Muscle layer of duodenum (tissue), 2 donors: ENCODE measurements at regions not wholly inside any gene's neighbourhood (a gene's known extent, or its start where the extent isn't known, plus 50 kb on each side); places are given as distances from the start of the nearest gene placed in this dataset.

Experiments
- H3K27ac ChIP-seq: one replicate; pipeline ENCODE4 v1.7.0; 2013; ENCODE audit warnings: mild to moderate bottlenecking, low read length
- H3K27me3 ChIP-seq: one replicate; pipeline ENCODE4 v1.7.0; 2013; ENCODE audit warnings: low read depth, mild to moderate bottlenecking, control low read depth, low read length
- H3K36me3 ChIP-seq, 2 donors: one replicate each; pipeline ENCODE4 v1.7.0; 2013; ENCODE audit warnings: low read length in 2 of 2, control low read depth in 1 of 2, mild to moderate bottlenecking in 1 of 2; ENCODE audit not compliant: insufficient read depth in 2 of 2, control insufficient read depth in 1 of 2
- H3K4me1 ChIP-seq, 2 donors: one replicate each; pipeline ENCODE4 v1.7.0; 2013; ENCODE audit warnings: low read length in 2 of 2, mild to moderate bottlenecking in 2 of 2, control low read depth in 1 of 2, moderate library complexity in 1 of 2; ENCODE audit not compliant: insufficient read depth in 2 of 2, control insufficient read depth in 1 of 2
- H3K4me3 ChIP-seq, 2 donors: one replicate each; pipeline ENCODE4 v1.7.0; 2013; ENCODE audit warnings: low read length in 2 of 2, low read depth in 1 of 2, mild to moderate bottlenecking in 1 of 2
- H3K9me3 ChIP-seq, 2 donors: one replicate each; pipeline ENCODE4 v1.7.0; 2013; ENCODE audit warnings: low read length in 2 of 2, control low read depth in 1 of 2, mild to moderate bottlenecking in 1 of 2; ENCODE audit not compliant: control insufficient read depth in 1 of 2
- donor health status: healthy.

DNA sequence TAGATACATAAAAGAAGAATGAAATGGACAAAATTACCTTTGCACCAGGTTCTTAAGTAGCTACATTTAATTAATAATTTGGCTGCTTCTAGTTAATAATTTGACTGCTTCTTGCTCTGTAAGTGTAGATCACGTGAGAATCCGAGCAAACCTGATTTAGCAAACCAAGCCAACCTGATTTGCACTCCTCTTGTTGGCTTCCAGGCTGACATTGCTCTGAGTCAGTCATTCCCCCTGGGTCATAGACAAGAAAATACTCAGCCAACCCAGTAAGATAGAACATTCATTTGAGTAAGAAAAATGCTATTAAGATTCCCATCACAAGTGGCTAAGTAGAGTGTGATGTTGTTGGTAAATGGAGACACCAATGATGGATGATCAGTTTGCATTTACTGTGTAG lies 304.1 kb downstream of the C11orf87 start:
- H3K27me3 ChIP-seq = no peaks in the 10 kb centered on the region
- H3K9me3 ChIP-seq = no peaks in the 10 kb centered on the region
- no peak overlapping the region for H3K27ac ChIP-seq
- no peaks in the 10 kb centered on the region for H3K36me3 ChIP-seq
- H3K4me1 ChIP-seq = no peaks in the 10 kb centered on the region
- no peak overlapping the region for H3K4me3 ChIP-seq

DNA sequence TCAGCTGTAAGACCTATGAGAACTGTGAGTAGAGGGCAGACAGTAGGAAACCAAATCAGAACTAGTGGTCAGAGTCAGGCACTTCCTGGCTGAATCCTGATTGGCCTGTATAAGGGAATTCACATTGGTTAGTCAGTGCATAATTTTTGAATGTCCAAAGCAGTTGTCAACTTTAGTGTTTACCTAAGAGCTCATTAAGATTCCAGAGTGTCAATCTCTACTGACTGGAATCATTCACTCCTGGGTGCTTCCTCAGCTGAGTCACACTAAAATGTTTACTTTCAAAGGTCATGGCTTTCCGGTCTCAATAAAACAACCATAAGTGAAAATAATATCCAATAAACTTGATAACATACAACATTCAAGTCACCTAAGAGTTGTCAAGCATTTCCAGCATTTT lies 306.1 kb downstream of the C11orf87 start:
- no peaks in the 10 kb centered on the region for H3K36me3 ChIP-seq
- H3K9me3 ChIP-seq = no peaks in the 10 kb centered on the region
- H3K27ac ChIP-seq = no peak overlapping the region
- H3K4me3 ChIP-seq = no peak overlapping the region
- no peaks in the 10 kb centered on the region for H3K4me1 ChIP-seq
- H3K27me3 ChIP-seq = no peaks in the 10 kb centered on the region

DNA sequence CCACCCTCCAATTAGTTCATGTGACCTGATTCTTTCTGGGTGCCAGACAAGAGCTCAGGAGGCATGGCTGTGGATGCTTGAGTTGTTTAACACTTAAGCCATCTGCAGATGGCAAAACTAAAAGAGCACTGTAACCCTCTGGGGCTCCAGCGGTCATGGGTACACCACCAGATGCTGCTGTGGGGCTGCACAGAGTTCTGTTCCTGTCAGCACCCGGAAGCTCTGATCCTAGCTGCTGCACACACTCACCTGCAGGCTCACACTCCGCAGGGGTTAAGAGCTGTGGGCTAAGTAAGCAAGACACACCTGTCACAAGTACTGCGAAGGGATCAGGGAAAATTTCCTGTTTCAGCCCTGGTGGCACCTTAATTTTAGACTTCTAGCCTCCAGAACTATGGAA lies 307.8 kb downstream of the C11orf87 start:
- no peak overlapping the region for H3K27ac ChIP-seq
- H3K36me3 ChIP-seq = no peaks in the 10 kb centered on the region
- no peak overlapping the region for H3K4me3 ChIP-seq
- no peaks in the 10 kb centered on the region for H3K9me3 ChIP-seq
- H3K4me1 ChIP-seq = peaks cover 6% of the 10 kb centered on the region in 2 donors
- H3K27me3 ChIP-seq = no peaks in the 10 kb centered on the region

DNA sequence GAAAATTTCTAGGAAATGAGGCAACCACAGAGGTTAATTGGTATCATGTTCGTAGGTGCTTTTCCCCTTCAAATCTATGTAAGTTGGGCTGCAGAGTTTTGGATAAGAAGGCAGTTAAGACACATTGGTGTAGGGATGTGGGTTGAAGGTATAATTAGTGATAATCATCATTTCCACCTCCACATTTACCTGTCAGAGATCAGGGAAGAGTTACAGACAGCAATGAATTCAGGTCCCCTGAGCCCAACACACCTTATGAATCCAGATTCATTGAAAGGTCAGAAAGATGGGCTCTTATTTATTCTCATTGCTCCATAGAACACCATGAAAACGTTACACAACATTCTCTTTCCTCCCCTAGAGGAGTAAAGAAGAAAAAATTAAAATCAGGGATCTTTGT lies 308.7 kb downstream of the C11orf87 start:
- H3K4me1 ChIP-seq = peaks cover 6 to 7% of the 10 kb centered on the region in 2 donors
- no peak overlapping the region for H3K27ac ChIP-seq
- H3K36me3 ChIP-seq = no peaks in the 10 kb centered on the region
- no peak overlapping the region for H3K4me3 ChIP-seq
- H3K27me3 ChIP-seq = no peaks in the 10 kb centered on the region
- H3K9me3 ChIP-seq = no peaks in the 10 kb centered on the region

DNA sequence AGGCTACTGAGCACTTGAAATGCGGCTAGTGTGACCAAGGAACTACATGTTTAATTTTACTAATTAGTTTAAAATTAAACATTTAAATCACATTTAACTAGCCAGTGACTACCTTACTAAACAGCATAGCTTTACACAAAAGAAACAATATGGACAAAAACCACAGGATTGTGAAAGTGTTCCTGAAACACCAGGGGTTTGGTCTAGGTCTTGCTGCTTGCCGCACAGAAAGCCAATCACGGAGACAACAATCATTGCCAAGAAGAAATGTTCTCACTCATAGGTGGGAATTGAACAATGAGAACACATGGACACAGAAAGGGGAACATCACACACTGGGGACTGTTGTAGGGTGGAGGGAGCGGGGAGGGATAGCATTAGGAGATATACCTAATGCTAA lies 309.5 kb downstream of the C11orf87 start:
- Histone ChIP-seq H3K9me3 (no peaks in the 10 kb centered on the region), H3K4me1 (peaks cover 6 to 7% of the 10 kb centered on the region in 2 donors), H3K4me3 (no peak overlapping the region), H3K36me3 (no peaks in the 10 kb centered on the region), H3K27ac (no peak overlapping the region), H3K27me3 (no peaks in the 10 kb centered on the region)

DNA sequence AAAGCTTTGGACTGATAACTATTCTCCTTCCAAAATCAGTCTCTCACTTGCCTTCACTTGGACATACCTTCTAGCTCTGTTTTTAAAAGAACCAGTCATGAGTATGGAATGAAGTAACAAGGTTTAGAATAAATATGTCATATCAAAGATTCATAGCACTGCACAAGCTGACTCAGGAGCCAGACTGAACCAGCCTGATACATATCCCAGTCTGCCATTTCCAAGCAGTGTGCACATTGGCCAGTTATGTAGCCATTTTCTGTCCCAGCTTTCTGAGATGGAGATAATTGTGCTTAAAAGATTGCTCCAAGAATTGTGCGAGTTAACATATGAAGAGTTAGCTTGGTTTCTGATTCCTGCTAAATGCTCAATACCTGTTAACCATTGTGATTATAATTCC lies 311.3 kb downstream of the C11orf87 start:
- Histone ChIP-seq H3K36me3 (no peaks in the 10 kb centered on the region), H3K9me3 (no peaks in the 10 kb centered on the region), H3K27me3 (no peaks in the 10 kb centered on the region), H3K4me1 (peaks cover 6 to 7% of the 10 kb centered on the region in 2 donors), H3K27ac (no peak overlapping the region), H3K4me3 (no peak overlapping the region)

DNA sequence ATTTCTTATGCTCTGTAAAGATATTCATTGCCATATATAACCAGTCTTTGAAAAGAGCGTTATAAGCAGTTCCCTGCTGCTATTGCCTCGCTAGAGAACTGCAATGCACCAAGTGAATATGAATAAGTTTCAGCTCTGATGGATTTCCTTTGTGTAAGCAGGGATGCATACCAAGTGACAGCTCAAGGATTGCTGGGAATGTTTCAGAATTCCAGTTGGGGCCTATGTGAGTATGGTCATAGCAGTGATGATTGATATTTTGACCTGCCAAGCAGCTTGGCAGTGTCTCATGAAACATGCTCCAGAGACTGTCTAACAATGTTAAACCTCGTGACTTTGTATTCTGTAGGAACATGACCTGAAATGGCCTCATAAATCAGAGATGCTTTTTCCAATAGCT lies 312.6 kb downstream of the C11orf87 start:
- Histone ChIP-seq H3K9me3 (no peaks in the 10 kb centered on the region), H3K36me3 (no peaks in the 10 kb centered on the region), H3K4me3 (no peak overlapping the region), H3K27me3 (no peaks in the 10 kb centered on the region), H3K4me1 (peaks cover 6 to 7% of the 10 kb centered on the region in 2 donors), H3K27ac (no peak overlapping the region)

DNA sequence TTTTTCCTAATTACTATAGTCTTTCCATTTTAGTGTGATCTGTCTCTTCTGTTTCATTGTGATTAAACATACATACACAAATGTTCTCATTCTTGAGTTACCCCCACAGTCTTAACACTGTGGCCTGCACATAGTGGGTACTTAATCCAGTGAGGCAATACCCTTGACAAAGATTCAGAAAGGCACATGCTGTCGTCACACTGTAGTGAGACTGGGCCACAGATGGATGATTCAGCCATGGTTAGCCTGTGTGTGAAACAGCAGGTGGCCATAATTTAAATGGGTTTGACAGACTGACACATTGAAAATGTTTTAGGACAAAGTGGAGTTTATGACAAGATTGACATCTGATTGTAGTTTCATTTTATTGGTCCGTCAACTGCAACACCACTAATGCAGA lies 313.1 kb downstream of the C11orf87 start:
- H3K36me3 ChIP-seq = no peaks in the 10 kb centered on the region

DNA sequence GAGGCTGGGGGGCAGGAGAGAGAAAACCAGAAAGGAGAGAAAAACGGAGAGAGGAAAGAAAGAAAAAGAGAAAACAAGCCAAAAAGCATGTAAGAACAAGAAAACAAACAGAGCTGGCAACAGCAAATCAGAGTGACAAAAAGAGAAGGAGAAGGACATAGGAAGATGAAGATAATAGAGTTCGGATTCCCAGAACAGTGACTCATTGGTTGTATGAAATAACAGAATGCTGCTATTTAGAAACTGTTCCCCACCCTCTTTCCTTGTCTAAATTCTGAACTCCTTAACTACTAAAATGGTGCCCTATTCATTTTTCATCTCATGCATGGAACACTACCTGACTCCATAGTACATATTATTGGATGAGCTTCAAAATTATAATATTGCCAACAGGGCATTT lies 317.4 kb downstream of the C11orf87 start:
- Histone ChIP-seq H3K27ac (no peak overlapping the region), H3K4me3 (no peak overlapping the region), H3K9me3 (no peaks in the 10 kb centered on the region), H3K36me3 (no peaks in the 10 kb centered on the region), H3K27me3 (no peaks in the 10 kb centered on the region), H3K4me1 (peaks cover 2 to 5% of the 10 kb centered on the region in 2 donors)

More for the DNA sequence above, 313.1 kb downstream of the C11orf87 start:
- H3K4me1 ChIP-seq = peaks cover 6 to 7% of the 10 kb centered on the region in 2 donors
- H3K27me3 ChIP-seq = no peaks in the 10 kb centered on the region
- H3K27ac ChIP-seq = no peak overlapping the region
- H3K4me3 ChIP-seq = no peak overlapping the region
- H3K9me3 ChIP-seq = no peaks in the 10 kb centered on the region

DNA sequence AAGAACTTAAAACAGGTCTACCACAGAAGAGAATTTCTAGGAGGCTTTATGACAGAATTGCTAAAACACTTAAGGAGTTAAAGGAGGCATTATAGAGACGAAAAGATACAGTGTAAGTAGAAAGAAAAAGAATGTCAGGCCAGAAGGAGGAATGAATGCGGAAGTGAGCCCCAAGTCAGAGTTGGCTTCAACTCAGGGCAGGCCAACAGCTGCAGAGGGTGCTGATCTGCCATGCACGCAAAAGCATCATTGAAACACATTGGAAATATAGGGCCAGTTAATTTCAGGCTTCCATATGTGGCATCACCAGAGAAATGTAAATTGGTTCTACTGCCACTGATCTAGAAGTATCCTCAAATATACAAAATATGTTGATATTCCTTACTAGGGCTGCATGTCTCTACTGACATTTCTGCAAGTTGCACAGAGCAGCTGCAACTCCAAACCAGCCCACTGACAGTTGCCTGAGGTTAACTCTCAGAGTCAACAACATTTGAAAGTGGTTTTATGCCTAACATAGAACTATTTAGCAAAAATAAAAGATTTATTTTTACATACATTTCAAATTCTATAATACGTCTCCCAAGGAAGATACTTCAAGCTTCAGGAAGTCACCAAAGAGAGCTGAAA lies 324.1 kb downstream of the C11orf87 start:
- no peak overlapping the region for H3K4me3 ChIP-seq
- no peaks in the 10 kb centered on the region for H3K36me3 ChIP-seq
- H3K27me3 ChIP-seq = no peaks in the 10 kb centered on the region
- no peaks in the 10 kb centered on the region for H3K4me1 ChIP-seq
- no peaks in the 10 kb centered on the region for H3K9me3 ChIP-seq
- H3K27ac ChIP-seq = no peak overlapping the region

DNA sequence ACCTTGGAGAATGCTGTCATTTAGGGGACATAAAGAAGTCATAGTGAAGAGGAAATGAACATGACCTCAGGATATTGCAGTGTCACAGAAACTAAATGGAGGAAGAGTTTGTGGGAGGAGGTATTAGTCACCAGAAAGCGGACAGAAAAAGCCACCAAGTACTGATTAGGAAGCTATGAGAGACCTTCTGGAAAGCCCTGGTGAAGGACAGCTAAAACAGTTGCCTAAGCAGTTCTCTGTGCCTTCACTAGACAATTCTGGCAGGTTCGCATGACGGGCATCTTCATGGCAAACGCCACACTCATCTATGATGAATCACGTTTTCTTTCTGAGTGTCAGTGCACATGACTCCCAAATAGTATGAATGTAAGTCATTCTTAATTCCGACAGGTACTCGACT lies 325.8 kb downstream of the C11orf87 start:
- no peak overlapping the region for H3K27ac ChIP-seq
- H3K9me3 ChIP-seq = no peaks in the 10 kb centered on the region
- H3K36me3 ChIP-seq = no peaks in the 10 kb centered on the region
- H3K4me3 ChIP-seq = no peak overlapping the region
- H3K4me1 ChIP-seq = no peaks in the 10 kb centered on the region
- no peaks in the 10 kb centered on the region for H3K27me3 ChIP-seq

DNA sequence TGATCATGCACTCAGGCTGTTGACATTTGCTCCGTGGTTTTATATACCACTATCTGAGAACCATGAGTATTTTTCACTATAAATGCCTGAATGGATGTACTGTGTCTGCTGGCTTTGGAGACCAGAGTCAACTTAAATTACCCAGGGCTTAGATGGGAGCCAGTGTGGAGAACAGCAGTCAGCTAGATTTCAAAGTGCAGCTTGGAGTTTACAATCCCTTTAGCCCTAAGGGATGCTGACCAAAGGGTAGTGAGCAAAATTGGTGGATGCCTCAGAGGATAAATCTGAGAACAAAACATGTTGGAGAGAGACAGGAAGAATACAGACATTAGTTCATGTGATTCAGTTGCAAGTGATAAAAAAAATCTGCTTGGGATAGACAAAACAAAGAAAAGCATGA lies 327.5 kb downstream of the C11orf87 start:
- H3K9me3 ChIP-seq = no peaks in the 10 kb centered on the region
- H3K36me3 ChIP-seq = no peaks in the 10 kb centered on the region
- H3K4me1 ChIP-seq = no peaks in the 10 kb centered on the region

More for the DNA sequence above, 327.5 kb downstream of the C11orf87 start:
- Histone ChIP-seq H3K27me3 (no peaks in the 10 kb centered on the region), H3K4me3 (no peak overlapping the region), H3K27ac (no peak overlapping the region)
